ENCODE measurements at regions not wholly inside any gene's neighbourhood (a gene's known extent, or its start where the extent isn't known, plus 50 kb on each side); places are given as distances from the start of the nearest gene placed in this dataset.

DNA sequence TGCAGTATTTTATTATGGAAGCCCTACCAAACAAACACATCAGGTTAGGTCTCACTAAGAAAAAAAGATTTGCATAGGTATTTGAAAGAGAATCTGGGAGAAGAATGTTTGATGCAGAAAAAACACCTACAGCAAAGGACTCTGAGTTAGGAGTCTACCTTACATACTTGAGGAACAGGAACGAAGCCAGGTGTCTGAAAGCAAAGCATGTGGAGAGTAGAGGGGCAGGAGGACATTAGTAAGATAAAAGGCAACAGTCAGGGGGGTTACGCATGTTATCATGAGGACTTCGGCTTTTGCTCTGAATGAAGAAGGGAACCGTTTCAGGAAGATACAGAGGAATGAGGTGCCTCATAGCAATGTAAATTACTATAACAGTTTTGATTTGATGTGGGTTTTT is 87.9 kb upstream of the PTER start:
- no peaks in the 10 kb centered on the region for H4K20me1 ChIP-seq
- no peak overlapping the region for H3K27ac ChIP-seq
- H3K4me3 ChIP-seq, result no peak overlapping the region
- no peak overlapping the region for H3K4me2 ChIP-seq
- no peaks in the 10 kb centered on the region for H3K36me3 ChIP-seq
- no peak overlapping the region for H3K9ac ChIP-seq
- no peaks in the 10 kb centered on the region for H3K27me3 ChIP-seq
- TF ChIP-seq Cebpa-rat (IDR thresholded peaks at IDR 0.05), result no peak
- H3K9me3 ChIP-seq (replicated peaks in 1 of 11), result peaks cover 0 to 8% (median 0%) of the 10 kb centered on the region in 11 experiments; a peak in 2 of 22 replicates
- peaks cover 0 to 6% (median 0%) of the 10 kb centered on the region in 10 experiments; a peak in 1 of 20 replicates for H3K4me1 ChIP-seq

- no peak overlapping the region for H3K27ac ChIP-seq
- peaks cover 0 to 6% (median 0%) of the 10 kb centered on the region in 10 experiments; a peak in 1 of 20 replicates for H3K4me1 ChIP-seq
- H3K36me3 ChIP-seq, result no peaks in the 10 kb centered on the region
- no peaks in the 10 kb centered on the region for H4K20me1 ChIP-seq
- peak overlapping the region in 1 of 11 experiments; percentile 13; a peak in 1 of 22 replicates for H3K4me2 ChIP-seq
- peaks cover 0 to 8% (median 0%) of the 10 kb centered on the region in 11 experiments; a peak in 2 of 22 replicates for H3K9me3 ChIP-seq (replicated peaks in 1 of 11)
- no peak overlapping the region for H3K4me3 ChIP-seq
- TF ChIP-seq Cebpa-rat (IDR thresholded peaks at IDR 0.05), result no peak
- H3K9ac ChIP-seq, result no peak overlapping the region
- H3K27me3 ChIP-seq, result no peaks in the 10 kb centered on the region
Observed at GRCh38 chr10:16352146-16352545, 84.7 kb upstream of the PTER start.

GRCh38 chr10:16360001-16360400 is 76.8 kb upstream of the PTER start:
- no peaks in the 10 kb centered on the region for H3K36me3 ChIP-seq
- no peaks in the 10 kb centered on the region for H3K27me3 ChIP-seq
- H3K9me3 ChIP-seq (replicated peaks in 1 of 11), result peaks cover 0 to 19% (median 10%) of the 10 kb centered on the region in 11 experiments; a peak in 13 of 22 replicates
- no peak overlapping the region for H3K4me2 ChIP-seq
- no peak overlapping the region for H3K27ac ChIP-seq
- no peak overlapping the region for H3K4me3 ChIP-seq
- no peak overlapping the region for H3K9ac ChIP-seq
- H3K4me1 ChIP-seq, result no peaks in the 10 kb centered on the region
- H4K20me1 ChIP-seq, result no peaks in the 10 kb centered on the region
- TF ChIP-seq Cebpa-rat (IDR thresholded peaks at IDR 0.05), result no peak

- Histone ChIP-seq H4K20me1 (no peaks in the 10 kb centered on the region), H3K4me2 (no peak overlapping the region), H3K27me3 (no peaks in the 10 kb centered on the region), H3K9ac (no peak overlapping the region), H3K27ac (no peak overlapping the region), H3K4me1 (no peaks in the 10 kb centered on the region), H3K4me3 (no peak overlapping the region), H3K9me3 (replicated peaks in 1 of 11) (peaks cover 0 to 19% (median 10%) of the 10 kb centered on the region in 11 experiments; a peak in 13 of 22 replicates), H3K36me3 (no peaks in the 10 kb centered on the region)
- TF ChIP-seq Cebpa-rat (IDR thresholded peaks at IDR 0.05), result no peak
Observed at GRCh38 chr10:16360425-16360824, 76.4 kb upstream of the PTER start.

- Histone ChIP-seq H3K27me3 (no peaks in the 10 kb centered on the region), H3K36me3 (no peaks in the 10 kb centered on the region), H3K4me2 (no peak overlapping the region), H3K4me1 (no peaks in the 10 kb centered on the region), H3K27ac (no peak overlapping the region), H3K9ac (no peak overlapping the region), H4K20me1 (no peaks in the 10 kb centered on the region), H3K9me3 (replicated peaks in 1 of 11) (peaks cover 0 to 19% (median 10%) of the 10 kb centered on the region in 11 experiments; a peak in 13 of 22 replicates), H3K4me3 (no peak overlapping the region)
- no peak for TF ChIP-seq Cebpa-rat (IDR thresholded peaks at IDR 0.05)
Observed at GRCh38 chr10:16361086-16361485, 75.7 kb upstream of the PTER start.

DNA sequence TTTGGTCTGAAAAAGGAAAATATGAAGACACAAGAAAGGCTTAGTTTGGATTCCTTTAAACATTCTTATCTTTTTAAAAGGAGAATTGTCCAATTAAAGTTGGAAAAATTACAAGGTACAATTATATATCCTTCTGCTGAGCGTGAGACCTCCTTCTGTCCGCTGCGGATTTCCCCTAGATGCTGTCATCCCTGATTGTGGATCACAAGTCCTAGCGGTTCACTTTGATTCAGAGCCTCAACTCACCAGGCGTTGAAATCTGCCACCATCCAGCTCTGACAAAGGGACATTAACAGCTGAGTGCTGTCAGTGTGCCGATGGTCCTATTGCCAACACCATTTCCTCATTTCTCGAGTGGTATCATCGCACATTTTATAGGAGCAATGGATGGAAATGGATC is 73.1 kb upstream of the PTER start:
- H3K27ac ChIP-seq, result no peak overlapping the region
- no peaks in the 10 kb centered on the region for H3K36me3 ChIP-seq
- no peak for TF ChIP-seq Cebpa-rat (IDR thresholded peaks at IDR 0.05)

DNA sequence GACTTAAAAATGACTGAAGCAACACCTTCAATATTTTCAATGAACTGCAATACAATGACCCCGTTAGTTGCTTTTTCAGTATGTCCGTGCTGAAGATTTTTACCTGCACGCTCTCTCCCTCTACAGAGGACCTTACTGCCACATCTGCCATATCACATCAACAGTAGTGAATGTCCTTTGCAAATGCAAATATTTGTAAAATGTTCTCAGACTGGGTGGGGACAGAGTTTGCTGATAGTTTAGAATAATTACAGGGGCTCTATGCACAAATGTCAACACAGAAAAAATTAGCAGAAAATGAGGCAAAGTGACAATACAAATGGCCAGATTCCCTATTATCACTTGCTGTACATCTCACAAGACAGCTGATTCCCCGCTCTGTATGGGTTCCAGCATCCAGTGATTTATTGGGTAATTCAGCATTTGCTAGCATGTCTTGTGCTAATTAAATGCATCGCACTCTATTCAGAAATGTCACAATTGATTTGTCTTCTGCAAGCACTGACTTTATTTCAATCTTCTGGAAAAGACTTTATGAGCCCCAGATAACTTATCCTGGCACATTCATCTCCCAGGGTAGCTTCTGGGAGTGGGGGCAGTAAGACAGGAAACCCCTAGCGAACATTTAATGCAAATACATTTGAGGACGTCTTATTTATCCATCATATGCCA is 69.1 kb upstream of the PTER start:
- H3K27me3 ChIP-seq, result no peaks in the 10 kb centered on the region
- no peak overlapping the region for H3K4me2 ChIP-seq
- H3K27ac ChIP-seq, result no peak overlapping the region
- H3K9ac ChIP-seq, result no peak overlapping the region
- no peaks in the 10 kb centered on the region for H3K36me3 ChIP-seq
- H3K4me3 ChIP-seq, result no peak overlapping the region
- no peaks in the 10 kb centered on the region for H3K4me1 ChIP-seq
- H3K9me3 ChIP-seq (replicated peaks in 1 of 11), result peaks cover 0 to 12% (median 0%) of the 10 kb centered on the region in 11 experiments; a peak in 1 of 22 replicates
- no peaks in the 10 kb centered on the region for H4K20me1 ChIP-seq
- no peak for TF ChIP-seq Cebpa-rat (IDR thresholded peaks at IDR 0.05)

More for the DNA sequence above, 73.1 kb upstream of the PTER start:
- Histone ChIP-seq H4K20me1 (no peaks in the 10 kb centered on the region), H3K4me3 (no peak overlapping the region), H3K9ac (no peak overlapping the region), H3K9me3 (replicated peaks in 1 of 11) (peaks cover 0 to 22% (median 10%) of the 10 kb centered on the region in 11 experiments; a peak in 13 of 22 replicates), H3K27me3 (no peaks in the 10 kb centered on the region), H3K4me1 (no peaks in the 10 kb centered on the region), H3K4me2 (no peak overlapping the region)

DNA sequence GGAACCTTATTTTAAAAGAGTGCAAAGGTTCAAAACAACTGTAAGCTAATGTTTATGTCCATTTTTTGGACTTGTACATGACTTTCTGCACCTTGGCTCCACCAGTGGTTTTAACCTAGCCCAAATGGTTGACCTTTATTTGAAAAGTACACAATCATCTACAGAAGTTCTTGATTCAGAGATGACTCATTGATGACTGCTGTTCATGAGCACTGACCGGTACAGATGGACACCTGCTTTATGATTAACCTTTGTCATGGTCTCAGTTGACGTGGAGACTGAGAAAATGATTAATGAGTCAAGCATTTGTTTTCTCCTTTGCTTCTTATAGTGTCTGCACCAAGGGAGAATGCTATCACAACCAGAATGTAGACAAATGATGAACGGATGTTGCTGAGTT is 55.7 kb upstream of the PTER start:
- Histone ChIP-seq H4K20me1 (no peaks in the 10 kb centered on the region), H3K27me3 (no peaks in the 10 kb centered on the region), H3K4me1 (no peaks in the 10 kb centered on the region), H3K36me3 (no peaks in the 10 kb centered on the region), H3K4me3 (no peak overlapping the region), H3K4me2 (no peak overlapping the region), H3K9ac (no peak overlapping the region), H3K27ac (no peak overlapping the region), H3K9me3 (replicated peaks in 1 of 11) (no peaks in the 10 kb centered on the region)
- TF ChIP-seq Cebpa-rat (IDR thresholded peaks at IDR 0.05), result no peak

DNA sequence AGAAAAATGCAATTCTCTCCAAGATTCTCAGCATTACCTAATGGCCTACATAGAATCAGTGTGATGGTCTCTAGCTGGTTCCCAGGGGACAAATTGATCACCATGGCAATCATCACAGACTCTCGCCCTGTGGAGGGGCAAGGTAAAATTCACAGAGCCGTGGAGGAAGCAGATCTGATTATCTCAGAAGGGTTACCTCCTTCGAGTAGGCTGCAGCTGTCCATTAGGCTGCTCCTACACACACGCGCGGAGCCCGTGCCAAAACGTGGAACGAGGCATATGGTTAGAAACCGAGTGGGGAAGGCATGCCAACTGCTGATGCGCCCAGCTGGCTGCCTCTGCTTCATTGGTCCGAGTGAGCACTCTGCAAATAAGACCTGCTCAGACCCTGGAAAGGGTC is 52.8 kb upstream of the PTER start:
- H3K4me2 ChIP-seq, result no peak overlapping the region
- no peaks in the 10 kb centered on the region for H4K20me1 ChIP-seq
- no peaks in the 10 kb centered on the region for H3K27me3 ChIP-seq
- no peak overlapping the region for H3K27ac ChIP-seq
- H3K9ac ChIP-seq, result no peak overlapping the region
- no peaks in the 10 kb centered on the region for H3K36me3 ChIP-seq
- peaks cover 0 to 2% (median 0%) of the 10 kb centered on the region in 10 experiments; a peak in 3 of 20 replicates for H3K4me1 ChIP-seq
- H3K9me3 ChIP-seq (replicated peaks in 1 of 11), result no peaks in the 10 kb centered on the region
- TF ChIP-seq Cebpa-rat (IDR thresholded peaks at IDR 0.05), result no peak
- no peak overlapping the region for H3K4me3 ChIP-seq

GRCh38 chr10:16386855-16387254 is 50.0 kb upstream of the PTER start:
- TF ChIP-seq Cebpa-rat (IDR thresholded peaks at IDR 0.05), result no peak
- Histone ChIP-seq H4K20me1 (no peaks in the 10 kb centered on the region), H3K9me3 (replicated peaks in 1 of 11) (no peaks in the 10 kb centered on the region), H3K27ac (no peak overlapping the region), H3K27me3 (no peaks in the 10 kb centered on the region), H3K4me2 (no peak overlapping the region), H3K4me3 (no peak overlapping the region), H3K9ac (no peak overlapping the region), H3K36me3 (no peaks in the 10 kb centered on the region), H3K4me1 (peaks cover 0 to 5% (median 0%) of the 10 kb centered on the region in 10 experiments; a peak in 3 of 20 replicates)

All from BLaER1 treated with 17β-estradiol and CSF1 and Interleukin-3, amounts not matched to agents 10 nM and 100 nM (cell line).